ENCODE measurements at regions not wholly inside any gene's neighbourhood (a gene's known extent, or its start where the extent isn't known, plus 50 kb on each side); places are given as distances from the start of the nearest gene placed in this dataset.
A peak's percentile ranks its signal among the peaks of the same experiment; 100 is the strongest.

- no peak for DNase-seq
Observed at GRCh38 chr3:147760941-147761340, 351.8 kb downstream of the ZIC1 start.

DNA sequence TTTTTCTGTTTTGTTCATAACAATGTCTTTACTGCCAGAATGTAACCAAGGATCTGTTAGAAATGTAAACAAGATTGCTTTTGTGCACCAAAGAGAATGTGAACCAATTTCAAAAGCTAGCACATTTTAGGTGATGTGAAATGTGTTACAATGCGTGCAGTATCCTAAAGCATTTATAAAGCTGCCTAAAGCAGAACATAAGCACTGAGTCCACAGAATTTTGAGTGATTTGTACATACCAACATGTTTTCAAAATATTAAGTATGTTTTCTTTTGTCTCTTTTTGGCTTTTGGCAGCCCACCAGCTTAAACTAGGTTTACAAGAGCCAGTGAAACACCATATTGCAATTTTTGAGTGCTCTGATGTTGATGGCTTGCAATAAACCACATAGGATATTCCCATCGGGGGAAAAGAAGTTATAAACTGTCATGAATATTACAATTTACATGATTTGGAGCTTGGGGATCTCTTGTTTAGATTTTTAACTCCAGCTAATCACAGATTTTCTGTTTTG, 364.0 kb downstream of the ZIC1 start:
- no peak for DNase-seq

DNA sequence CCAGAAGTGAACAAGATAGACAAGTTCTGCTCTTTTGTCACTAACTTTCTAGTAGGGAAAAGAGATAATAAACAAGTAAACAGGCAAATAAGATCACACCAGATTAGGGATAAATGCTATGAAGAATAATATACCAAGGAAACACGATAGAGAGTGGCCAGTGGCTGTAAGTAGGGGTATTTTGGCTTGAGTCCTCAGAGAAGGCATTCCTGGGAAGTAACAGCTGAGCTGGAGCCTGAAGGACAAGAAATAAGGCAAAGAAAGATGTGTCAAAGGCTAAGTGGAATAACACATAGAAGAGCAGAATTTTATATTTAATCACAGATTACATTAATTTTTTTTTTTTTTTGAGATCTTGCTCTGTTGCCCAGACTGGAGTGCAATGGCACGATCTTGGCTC, 366.2 kb downstream of the ZIC1 start:
- DNase-seq: no peak

- DNase-seq: no peak
Observed at GRCh38 chr3:147775816-147776530, 366.8 kb downstream of the ZIC1 start.

- DNase-seq: no peak
Observed at GRCh38 chr3:147793841-147794240, 384.7 kb downstream of the ZIC1 start.

- DNase-seq: no peak
Observed at GRCh38 chr3:147794596-147794995, 385.4 kb downstream of the ZIC1 start.

GRCh38 chr3:147795418-147795817, 386.3 kb downstream of the ZIC1 start:
- no peak for DNase-seq

DNA sequence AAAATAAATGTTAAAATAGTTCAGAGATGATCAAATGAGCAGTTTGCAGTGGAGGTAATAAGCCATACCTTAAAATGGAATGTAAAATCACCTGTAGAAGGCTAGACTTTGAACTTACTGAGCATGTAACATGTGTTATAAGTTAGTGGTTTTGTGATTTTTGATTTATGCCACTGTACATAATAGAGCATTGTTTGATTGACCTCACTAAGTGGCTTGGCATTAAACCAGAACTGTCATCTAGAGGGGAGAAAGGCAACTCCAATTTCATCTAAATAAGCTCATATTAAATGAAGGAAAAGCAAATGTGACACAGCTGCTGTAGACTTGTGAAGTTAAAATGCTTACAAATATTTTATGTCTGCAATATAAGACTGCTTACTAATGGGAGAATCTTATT, 387.9 kb downstream of the ZIC1 start:
- no peak for DNase-seq

- DNase-seq: no peak
Observed at GRCh38 chr3:147799601-147800000, 390.4 kb downstream of the ZIC1 start.

DNA sequence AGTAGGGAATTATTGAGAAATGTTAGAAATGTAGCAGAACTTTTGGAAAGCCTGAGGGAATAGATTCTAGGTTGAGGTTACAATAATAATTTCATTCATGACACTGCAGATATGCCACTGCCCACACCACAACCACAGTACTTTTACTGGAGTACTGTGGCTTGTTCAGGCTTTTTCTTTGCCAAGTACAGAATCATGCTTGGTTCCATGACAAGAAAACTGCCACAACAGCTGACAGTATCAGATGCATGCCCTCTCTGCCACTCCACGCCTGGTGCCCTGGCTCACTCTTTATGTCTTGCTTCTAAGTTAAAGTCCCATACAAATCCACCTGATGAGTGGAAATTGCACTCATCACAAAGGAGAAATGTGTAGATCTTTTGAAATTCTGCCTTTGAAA, 398.6 kb downstream of the ZIC1 start:
- no peak for DNase-seq

- DNase-seq: no peak
Observed at GRCh38 chr3:147809206-147809605, 400.0 kb downstream of the ZIC1 start.

- DNase-seq: no peak
Observed at GRCh38 chr3:147812186-147812911, 403.2 kb downstream of the ZIC1 start.

GRCh38 chr3:147813256-147813655, 404.1 kb downstream of the ZIC1 start:
- DNase-seq: peak; percentile 25

GRCh38 chr3:147816752-147817151, 407.6 kb downstream of the ZIC1 start:
- DNase-seq: peak; percentile 7

GRCh38 chr3:147832611-147833010, 423.4 kb downstream of the ZIC1 start:
- no peak for DNase-seq

GRCh38 chr3:147836330-147836729, 427.2 kb downstream of the ZIC1 start:
- DNase-seq: no peak

GRCh38 chr3:147838652-147839051, 429.5 kb downstream of the ZIC1 start:
- peak; percentile 32 for DNase-seq

DNA sequence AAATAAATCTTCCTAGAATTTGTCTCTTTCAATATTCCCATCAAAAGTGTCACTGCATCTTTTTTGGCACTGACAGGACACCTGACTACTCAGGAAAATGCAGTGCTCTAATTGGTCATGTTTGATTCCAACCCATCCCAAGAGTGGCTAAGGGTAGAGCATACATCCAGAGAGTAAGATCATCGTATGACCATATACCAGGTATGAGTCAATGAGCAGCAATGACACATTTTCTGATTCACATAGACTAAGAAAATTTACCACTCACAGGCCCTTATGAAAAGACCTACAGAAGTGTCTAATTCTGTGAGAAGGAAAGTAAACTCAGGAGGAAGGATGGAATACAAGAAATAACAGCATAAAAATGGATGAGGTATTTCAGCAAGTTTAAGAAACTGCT, 434.2 kb downstream of the ZIC1 start:
- no peak for DNase-seq

DNA sequence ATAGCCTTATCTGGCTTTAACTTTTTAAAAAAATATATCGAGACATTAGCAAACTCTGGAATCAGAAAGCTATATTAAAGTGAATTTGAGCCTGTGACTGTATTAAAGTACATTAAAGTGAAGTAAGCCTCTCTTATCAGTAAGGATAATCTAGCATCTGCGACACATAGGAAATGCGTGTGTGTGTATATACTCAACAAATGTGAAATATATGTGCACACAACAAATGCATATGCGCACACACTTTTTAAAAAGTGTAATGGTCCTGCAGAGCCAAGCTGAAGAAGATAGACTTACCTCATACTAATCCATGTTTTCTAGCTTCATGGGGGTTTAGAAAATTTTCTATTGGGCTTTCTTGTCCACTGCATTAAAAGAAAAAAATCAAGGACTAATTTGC, 437.1 kb downstream of the ZIC1 start:
- peak; percentile 43 for DNase-seq

DNA sequence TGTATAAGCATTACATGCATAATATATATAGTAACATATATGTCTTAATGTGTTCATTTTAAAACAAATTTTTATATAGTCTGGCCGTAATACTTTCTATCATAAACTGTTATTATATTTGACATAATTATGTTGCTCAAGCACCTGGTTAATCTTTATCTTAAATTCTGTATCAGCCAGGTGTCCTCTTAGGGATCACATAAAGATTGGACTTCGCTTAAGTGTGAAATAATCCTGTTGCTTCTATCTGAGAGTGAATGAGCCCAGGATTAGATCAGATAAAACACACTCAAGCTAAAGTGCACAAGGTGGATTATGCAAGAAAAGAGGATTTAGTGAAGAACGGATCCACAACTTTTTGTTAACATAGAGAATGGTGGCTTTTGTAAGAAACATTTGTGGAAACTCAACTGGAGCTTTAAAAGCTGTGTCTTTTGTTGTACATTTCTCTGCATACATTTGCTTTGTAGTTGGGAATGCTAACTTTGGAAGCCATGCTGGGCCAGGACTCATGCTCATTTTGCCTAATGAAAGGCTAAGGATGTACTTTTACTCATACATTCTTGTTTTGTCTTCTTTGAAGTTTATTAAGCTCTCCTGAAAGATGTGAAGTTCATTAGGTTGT, 437.8 kb downstream of the ZIC1 start:
- peak; percentile 82 for DNase-seq

DNA sequence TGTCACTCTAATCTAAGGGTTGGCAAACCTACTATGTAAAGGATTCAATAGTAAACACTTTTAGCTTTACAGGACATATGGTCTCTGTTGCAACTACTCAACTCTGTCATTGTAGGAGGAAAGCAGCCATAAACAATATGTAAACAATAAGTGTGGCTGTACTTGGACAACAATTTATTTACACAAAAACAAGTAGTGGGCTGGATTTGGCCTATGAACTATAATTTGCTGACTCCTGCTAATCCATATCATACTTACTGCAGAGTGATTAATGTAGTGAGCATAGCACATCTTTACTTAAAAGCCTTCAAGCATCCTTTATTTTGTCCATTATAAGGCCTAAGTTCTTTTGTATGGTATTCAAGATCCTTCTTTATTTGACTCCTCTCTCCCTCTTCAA, 441.9 kb downstream of the ZIC1 start:
- no peak for DNase-seq

GRCh38 chr3:147854542-147854941, 445.4 kb downstream of the ZIC1 start:
- no peak for DNase-seq

- DNase-seq: peak; percentile 4
Observed at GRCh38 chr3:147864754-147865354, 455.7 kb downstream of the ZIC1 start.

DNA sequence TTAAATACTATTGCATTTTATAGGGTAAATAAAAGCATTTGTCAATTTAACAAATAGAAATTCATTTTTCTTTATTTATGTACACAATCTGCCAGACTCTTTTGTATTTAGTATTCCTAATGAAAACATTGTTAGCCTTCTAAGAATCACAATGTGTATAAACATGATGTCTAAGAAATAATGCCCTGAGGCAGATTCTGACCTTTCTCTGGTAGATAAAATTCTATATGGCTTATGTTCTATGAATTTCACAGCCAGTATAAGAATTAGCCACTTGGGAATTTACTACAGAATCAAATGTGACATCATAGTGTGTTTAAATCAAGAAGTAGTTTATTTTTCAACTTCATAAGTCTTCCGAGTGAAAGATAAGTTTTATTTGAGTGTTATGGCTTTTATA, 457.4 kb downstream of the ZIC1 start:
- DNase-seq: no peak
